Psoas muscle (tissue), 7 donors: ENCODE measurements at regions not wholly inside any gene's neighbourhood (a gene's known extent, or its start where the extent isn't known, plus 50 kb on each side); places are given as distances from the start of the nearest gene placed in this dataset.

Source experiments
- ATAC-seq, 4 donors: fragments of 200-7000 bp; cut with Tn5 transposase; one replicate each; pipeline ENCODE4 v1.9.1; 2020; ENCODE audit warnings: moderate library complexity in 3 of 4, mild to moderate bottlenecking in 2 of 4
- DNase-seq, 2 donors: peaks; one replicate each; pipeline ENCODE4 v3.0.0-alpha.2; 2020
- H3K27ac ChIP-seq: fragments of 200-600 bp; one replicate; pipeline ENCODE4 v1.8.0; 2022
- H3K27me3 ChIP-seq, 3 donors: fragments of 200-600 bp in 1 of 3; one replicate each; pipeline versions ENCODE4 v1.6.1 to v1.8.0; 2013 to 2022; ENCODE audit warnings: low read length in 2 of 3, mild to moderate bottlenecking in 2 of 3, moderate library complexity in 1 of 3; ENCODE audit not compliant: insufficient read depth in 3 of 3
- H3K36me3 ChIP-seq, 2 donors: fragments of 200-600 bp in 1 of 2; one replicate each; pipeline versions ENCODE4 v1.6.1 to v1.8.0; 2013 to 2022; ENCODE audit warnings: low read depth in 1 of 2, mild to moderate bottlenecking in 1 of 2, moderate library complexity in 1 of 2; ENCODE audit not compliant: insufficient read depth in 1 of 2
- H3K4me1 ChIP-seq: fragments of 200-600 bp; one replicate; pipeline ENCODE4 v1.8.0; 2022
- H3K4me3 ChIP-seq: fragments of 200-600 bp; one replicate; pipeline ENCODE4 v1.8.0; 2022; ENCODE audit warnings: mild to moderate bottlenecking
- H3K9me3 ChIP-seq: fragments of 200-600 bp; one replicate; pipeline ENCODE4 v1.8.0; 2022
- WGBS, 3 donors: extraction: QIAGEN DNeasy Blood & Tissue Kit; methylation state at CpG; one replicate each; pipeline versions ENCODE4 v1.1.6 to v1.1.7; 2013; 5-methylcytosine and 5-hydroxymethylcytosine counted together
- intact Hi-C, 2 donors: fragments of 100-400 bp; cut with DNase I; formaldehyde crosslinking; loops; one replicate each; pipeline versions ENCODE4 v1.11.0 to v1.14.2; 2022
- TF ChIP-seq, protein P1 (sequence below): fragments of 200-600 bp; IDR thresholded peaks from one replicate; pipeline ENCODE4 v1.8.0; 2022; ENCODE audit warnings: antibody characterized with exemption
- donor health status: healthy with polysubstance abuse.
- donor health status: DM: no; HTN: no; CAD: no; lungs with moderate emphysema.
- donor health status: Bipolar disorder and iron deficiency.
- donor health status: healthy.
- donor health status: DM: yes; HTN: yes; CAD: no.
- donor health status: DM: no; HTN: no; CAD: no.
- donor health status: DM: yes; HTN: yes; CAD: no.

DNA sequence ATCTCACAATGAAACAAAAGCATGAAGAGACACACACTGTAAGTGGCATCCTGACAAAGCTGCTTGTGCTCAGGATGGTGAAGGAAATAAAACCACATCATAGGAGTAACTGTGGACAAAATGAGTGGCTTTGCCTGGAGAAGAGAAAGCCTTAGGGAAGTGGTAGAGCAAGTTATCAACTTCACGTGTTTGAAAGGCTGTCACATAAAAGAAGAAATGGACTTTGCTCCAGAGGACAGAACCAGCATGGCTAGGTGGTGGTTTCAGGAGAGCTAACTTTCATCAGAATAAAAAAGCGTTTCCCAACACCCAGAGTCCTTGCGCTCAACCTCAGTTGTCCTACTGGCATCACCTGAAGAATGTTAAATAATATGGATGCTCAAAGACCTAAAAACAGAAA, 139.9 kb downstream of the SETD4 start:
- intact Hi-C loops, result no loop called here
- no peak for DNase-seq
- Histone ChIP-seq H3K4me3 (no peak overlapping the region), H3K27ac (no peak overlapping the region), H3K4me1 (no peaks in the 10 kb centered on the region), H3K36me3 (no peaks in the 10 kb centered on the region), H3K9me3 (no peaks in the 10 kb centered on the region), H3K27me3 (peaks cover 0 to 6% (median 2%) of the 10 kb centered on the region in 3 donors)
- ATAC-seq, result no peak
- WGBS, 3 donors, result 85 to 92% (median 86%) methylated on average over 3 of the region's 3 CpGs
- TF ChIP-seq, protein P1, sequence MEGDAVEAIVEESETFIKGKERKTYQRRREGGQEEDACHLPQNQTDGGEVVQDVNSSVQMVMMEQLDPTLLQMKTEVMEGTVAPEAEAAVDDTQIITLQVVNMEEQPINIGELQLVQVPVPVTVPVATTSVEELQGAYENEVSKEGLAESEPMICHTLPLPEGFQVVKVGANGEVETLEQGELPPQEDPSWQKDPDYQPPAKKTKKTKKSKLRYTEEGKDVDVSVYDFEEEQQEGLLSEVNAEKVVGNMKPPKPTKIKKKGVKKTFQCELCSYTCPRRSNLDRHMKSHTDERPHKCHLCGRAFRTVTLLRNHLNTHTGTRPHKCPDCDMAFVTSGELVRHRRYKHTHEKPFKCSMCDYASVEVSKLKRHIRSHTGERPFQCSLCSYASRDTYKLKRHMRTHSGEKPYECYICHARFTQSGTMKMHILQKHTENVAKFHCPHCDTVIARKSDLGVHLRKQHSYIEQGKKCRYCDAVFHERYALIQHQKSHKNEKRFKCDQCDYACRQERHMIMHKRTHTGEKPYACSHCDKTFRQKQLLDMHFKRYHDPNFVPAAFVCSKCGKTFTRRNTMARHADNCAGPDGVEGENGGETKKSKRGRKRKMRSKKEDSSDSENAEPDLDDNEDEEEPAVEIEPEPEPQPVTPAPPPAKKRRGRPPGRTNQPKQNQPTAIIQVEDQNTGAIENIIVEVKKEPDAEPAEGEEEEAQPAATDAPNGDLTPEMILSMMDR, result no peak

DNA sequence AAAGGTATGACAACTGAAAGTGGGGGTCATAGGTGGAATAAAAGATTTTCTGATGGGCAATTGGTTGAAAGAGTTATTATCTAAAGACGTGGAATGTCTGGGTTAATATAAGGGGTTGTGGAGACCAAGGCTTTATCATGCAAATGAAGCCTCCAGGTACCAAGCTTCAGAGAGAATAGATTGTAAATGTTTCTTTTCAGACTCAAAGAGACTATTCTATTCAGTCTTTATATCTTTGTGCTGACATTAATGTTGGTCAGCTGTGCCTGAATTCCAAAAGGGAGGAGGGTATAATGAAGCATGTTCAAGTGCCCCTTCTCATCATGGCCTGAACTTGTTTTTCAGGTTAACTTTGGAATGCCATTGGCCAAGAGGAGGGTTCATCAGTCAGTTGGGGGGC, 145.3 kb downstream of the SETD4 start:
- no peaks in the 10 kb centered on the region for H3K4me1 ChIP-seq
- TF ChIP-seq, protein P1, result no peak
- ATAC-seq (no peak), DNase-seq (no peak)
- no peak overlapping the region for H3K4me3 ChIP-seq
- no peak overlapping the region for H3K27ac ChIP-seq
- H3K36me3 ChIP-seq, result no peaks in the 10 kb centered on the region
- H3K27me3 ChIP-seq, result no peaks in the 10 kb centered on the region
- 63 to 75% (median 74%) methylated on average over 1 of the region's 1 CpG for WGBS, 3 donors
- H3K9me3 ChIP-seq, result no peaks in the 10 kb centered on the region
- intact Hi-C loops, result no loop called here

DNA sequence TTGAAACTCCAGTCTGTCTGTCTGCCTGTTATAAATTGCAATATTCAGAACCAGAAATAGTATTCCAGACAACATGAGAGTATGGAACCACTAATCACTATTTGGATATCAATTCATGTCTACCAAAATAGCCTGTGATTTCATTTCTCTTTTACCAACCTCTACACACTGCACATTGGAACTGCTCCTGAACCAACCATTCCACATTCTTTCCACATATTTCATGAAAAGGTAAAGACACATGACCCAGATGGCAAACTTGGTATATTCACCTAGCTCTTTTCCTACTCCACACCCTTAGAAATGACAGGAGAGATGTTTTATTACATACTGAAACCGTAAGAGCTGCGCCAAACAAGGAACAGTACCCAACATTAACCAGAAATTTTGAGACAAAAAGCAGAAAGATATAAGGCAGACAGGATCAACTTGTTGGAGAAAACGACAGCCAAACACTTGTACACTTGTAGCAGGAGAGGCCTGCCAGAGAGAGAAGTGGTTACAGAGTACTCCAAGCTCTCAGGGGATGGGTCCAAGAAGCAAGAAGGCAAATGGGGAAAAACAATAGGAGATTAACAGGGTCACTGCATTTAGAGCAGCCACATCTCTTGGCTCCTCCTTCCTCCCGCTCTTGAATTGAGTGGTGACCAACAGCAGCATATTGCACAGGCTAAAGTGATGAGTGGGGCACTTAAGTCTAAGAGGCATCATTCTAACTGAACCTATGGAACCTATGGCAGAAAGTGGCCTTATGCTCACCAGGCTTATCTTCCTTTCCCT, 148.7 kb downstream of the SETD4 start:
- Histone ChIP-seq H3K4me1 (no peaks in the 10 kb centered on the region), H3K27ac (no peak overlapping the region), H3K36me3 (no peaks in the 10 kb centered on the region), H3K9me3 (no peaks in the 10 kb centered on the region), H3K27me3 (no peaks in the 10 kb centered on the region), H3K4me3 (no peak overlapping the region)
- ATAC-seq, result no peak
- DNase-seq, result no peak
- 82 to 88% (median 87%) methylated on average over 4 of the region's 4 CpGs for WGBS, 3 donors
- TF ChIP-seq, protein P1, result no peak
- intact Hi-C loops, result no loop called here

DNA sequence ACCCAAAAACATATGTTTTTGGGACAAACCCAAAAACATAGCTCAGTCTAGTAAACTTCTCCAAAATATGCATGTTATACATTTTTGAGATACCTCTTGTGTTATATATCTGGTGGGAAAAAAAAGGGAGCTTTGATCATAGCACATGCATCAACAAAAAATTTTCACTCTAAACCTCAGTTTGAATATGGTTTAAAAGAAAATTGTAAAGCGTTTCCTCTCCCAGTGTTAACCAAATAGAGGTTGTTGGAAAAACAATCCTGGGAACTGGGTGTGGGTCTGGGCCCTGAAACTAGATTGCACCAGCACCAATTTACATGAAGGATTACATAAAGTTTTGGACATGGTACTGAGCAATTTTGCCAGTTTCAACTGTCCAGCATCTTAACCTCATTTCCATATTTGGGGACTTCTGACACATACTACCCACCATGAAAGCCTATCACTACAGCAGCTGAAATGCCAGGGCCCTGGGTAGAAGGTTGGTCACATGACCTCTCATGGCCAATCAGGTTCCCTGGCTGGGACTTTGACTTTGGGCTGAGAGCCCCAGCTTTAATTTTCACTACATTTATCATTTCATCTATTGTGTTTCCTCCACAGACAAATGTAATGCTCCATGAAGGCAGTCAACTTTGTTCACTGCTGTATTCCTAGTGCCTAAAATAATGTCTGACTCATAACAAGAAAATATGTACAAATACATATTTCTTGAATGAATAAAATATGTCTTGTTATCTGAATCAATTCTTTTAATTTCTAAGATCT, 150.7 kb downstream of the SETD4 start:
- Histone ChIP-seq H3K4me3 (no peak overlapping the region), H3K9me3 (no peaks in the 10 kb centered on the region), H3K36me3 (no peaks in the 10 kb centered on the region), H3K27me3 (no peaks in the 10 kb centered on the region), H3K4me1 (no peaks in the 10 kb centered on the region), H3K27ac (no peak overlapping the region)
- intact Hi-C loops, result no loop called here
- TF ChIP-seq, protein P1, result no peak
- 48 to 59% (median 51%) methylated on average over 1 of the region's 1 CpG for WGBS, 3 donors
- DNase-seq (no peak), ATAC-seq (no peak)
